ENCODE measurements at regions not wholly inside any gene's neighbourhood (a gene's known extent, or its start where the extent isn't known, plus 50 kb on each side); places are given as distances from the start of the nearest gene placed in this dataset.

DNA sequence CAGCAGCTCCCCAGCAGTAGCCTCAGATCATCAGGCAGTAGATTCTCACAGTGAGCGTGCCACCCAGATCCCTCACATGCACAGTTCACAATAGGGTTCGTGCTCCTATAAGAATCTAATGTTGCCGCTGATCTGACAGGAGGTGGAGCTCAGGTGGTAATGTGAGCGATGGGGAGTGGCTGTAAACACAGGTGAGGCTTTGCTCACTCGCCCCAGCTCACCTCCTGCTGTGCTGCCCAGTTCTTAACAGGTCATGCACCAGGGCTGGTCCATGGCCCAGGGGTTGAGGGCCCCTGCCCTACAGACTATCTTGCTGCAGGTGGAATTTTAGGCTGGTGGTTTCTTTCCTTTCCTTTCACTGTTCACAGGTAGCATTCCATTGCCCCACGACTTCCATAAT lies 100.2 kb downstream of the MRPL36 start:
- intact Hi-C loops (cut with micrococcal nuclease) = no loop called here
- Histone ChIP-seq H3K4me2 (replicated peaks; ENCODE audit: low read depth, low read length, poor library complexity, severe bottlenecking) (no peak overlapping the region), H4K20me1 (ENCODE audit: control insufficient read depth, insufficient read depth, low read length, poor library complexity, severe bottlenecking) (no peaks in the 10 kb centered on the region), H3K27ac (ENCODE audit: low read length in 2 of 2) (no peak overlapping the region), H3K4me3 (ENCODE audit: control extremely low read depth in 1 of 5, extremely low read depth in 1 of 5, insufficient read depth in 1 of 5, low read depth in 2 of 5, low read length in 4 of 5) (no peak overlapping the region), H3K79me2 (ENCODE audit: control insufficient read depth, insufficient read depth, low read length) (no peaks in the 10 kb centered on the region), H3K27me3 (replicated peaks in 1 of 4; ENCODE audit: control extremely low read depth in 1 of 4, control insufficient read depth in 3 of 4, insufficient read depth in 4 of 4, low read length in 3 of 4) (peaks cover 0 to 6% (median 0%) of the 10 kb centered on the region in 4 experiments), H3K36me3 (replicated peaks in 1 of 2; ENCODE audit: control extremely low read depth in 1 of 2, control insufficient read depth in 1 of 2, extremely low read depth in 1 of 2, insufficient read depth in 2 of 2, low read length in 1 of 2) (no peaks in the 10 kb centered on the region), H3K4me1 (ENCODE audit: control insufficient read depth in 2 of 2, insufficient read depth in 2 of 2, low read length in 2 of 2) (no peaks in the 10 kb centered on the region), H2AFZ (ENCODE audit: insufficient read depth, low read depth, low read length, poor library complexity, severe bottlenecking) (no peak overlapping the region), H3K9ac (ENCODE audit: low read length) (no peak overlapping the region), H3K9me3 (ENCODE audit: control extremely low read depth in 1 of 3, control insufficient read depth in 2 of 3, insufficient read depth in 1 of 3, low read length in 2 of 3) (no peaks in the 10 kb centered on the region)
- TF ChIP-seq EZH2 (IDR thresholded peaks at IDR 0.05; ENCODE audit: borderline replicate concordance, insufficient read depth, low read depth, low read length, poor library complexity, severe bottlenecking) = no peak
- TF ChIP-seq, protein P1, sequence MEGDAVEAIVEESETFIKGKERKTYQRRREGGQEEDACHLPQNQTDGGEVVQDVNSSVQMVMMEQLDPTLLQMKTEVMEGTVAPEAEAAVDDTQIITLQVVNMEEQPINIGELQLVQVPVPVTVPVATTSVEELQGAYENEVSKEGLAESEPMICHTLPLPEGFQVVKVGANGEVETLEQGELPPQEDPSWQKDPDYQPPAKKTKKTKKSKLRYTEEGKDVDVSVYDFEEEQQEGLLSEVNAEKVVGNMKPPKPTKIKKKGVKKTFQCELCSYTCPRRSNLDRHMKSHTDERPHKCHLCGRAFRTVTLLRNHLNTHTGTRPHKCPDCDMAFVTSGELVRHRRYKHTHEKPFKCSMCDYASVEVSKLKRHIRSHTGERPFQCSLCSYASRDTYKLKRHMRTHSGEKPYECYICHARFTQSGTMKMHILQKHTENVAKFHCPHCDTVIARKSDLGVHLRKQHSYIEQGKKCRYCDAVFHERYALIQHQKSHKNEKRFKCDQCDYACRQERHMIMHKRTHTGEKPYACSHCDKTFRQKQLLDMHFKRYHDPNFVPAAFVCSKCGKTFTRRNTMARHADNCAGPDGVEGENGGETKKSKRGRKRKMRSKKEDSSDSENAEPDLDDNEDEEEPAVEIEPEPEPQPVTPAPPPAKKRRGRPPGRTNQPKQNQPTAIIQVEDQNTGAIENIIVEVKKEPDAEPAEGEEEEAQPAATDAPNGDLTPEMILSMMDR (IDR thresholded peaks at IDR 0.05) = no peak
- no peak for ATAC-seq (ENCODE audit: low read depth)
- no peak for DNase-seq
- ChIA-PET CTCF (no interaction called here), POLR2A (no interaction called here)
- Mint-ChIP-seq H3K4me3 (no peak overlapping the region), H3K9me3 (ENCODE audit: insufficient read depth) (no peaks in the 10 kb centered on the region), H3K27me3 (peaks cover 41% of the 10 kb centered on the region), H3K27ac (no peak overlapping the region), H3K4me1 (no peaks in the 10 kb centered on the region)
- WGBS (ENCODE audit: insufficient coverage) = 87% methylated on average over 4 of the region's 6 CpGs

DNA sequence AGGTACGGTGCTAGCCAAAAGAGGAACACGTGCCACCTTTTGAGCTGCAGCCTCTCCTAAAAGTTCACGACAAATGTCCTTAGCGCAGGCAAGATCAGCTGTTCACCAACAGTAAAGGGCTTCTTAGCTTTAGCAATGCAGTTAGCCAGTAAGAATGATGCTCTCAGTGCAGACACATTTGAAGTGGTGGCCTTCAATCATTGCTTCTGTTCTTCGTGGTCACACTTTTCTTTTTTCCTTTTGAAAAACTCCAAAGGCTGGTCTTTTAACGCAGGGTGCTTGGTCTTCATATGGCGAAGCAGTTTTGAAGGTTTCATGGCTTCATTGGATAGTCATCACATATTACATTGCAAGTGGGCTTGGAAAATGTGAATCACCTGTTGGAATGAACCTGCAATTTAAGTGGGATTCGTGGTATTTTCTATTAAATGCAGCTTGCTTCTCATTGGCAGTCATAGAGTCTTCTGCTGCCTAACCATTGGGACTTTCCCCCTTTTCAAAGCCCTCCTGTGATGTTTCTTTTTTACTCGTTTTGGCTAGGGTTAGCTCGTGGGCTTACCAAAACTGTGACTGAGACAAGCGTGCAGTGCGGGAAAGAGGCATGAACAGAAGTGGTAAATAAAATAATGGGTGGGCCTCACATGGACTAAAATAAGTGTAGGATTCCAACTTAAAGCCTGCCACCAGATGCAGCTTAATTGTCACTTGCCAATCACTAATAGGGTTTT lies 100.9 kb downstream of the MRPL36 start:
- intact Hi-C loops (cut with micrococcal nuclease) = no loop called here
- DNase-seq (no peak), ATAC-seq (ENCODE audit: low read depth) (no peak)
- H3K36me3 ChIP-seq (replicated peaks in 1 of 2; ENCODE audit: control extremely low read depth in 1 of 2, control insufficient read depth in 1 of 2, extremely low read depth in 1 of 2, insufficient read depth in 2 of 2, low read length in 1 of 2) = no peaks in the 10 kb centered on the region
- Mint-ChIP-seq H3K4me1 (no peaks in the 10 kb centered on the region), H3K9me3 (ENCODE audit: insufficient read depth) (no peaks in the 10 kb centered on the region), H3K4me3 (no peak overlapping the region), H3K27ac (no peak overlapping the region), H3K27me3 (peaks cover 41% of the 10 kb centered on the region)
- no peak overlapping the region for H3K4me2 ChIP-seq (replicated peaks; ENCODE audit: low read depth, low read length, poor library complexity, severe bottlenecking)
- no peaks in the 10 kb centered on the region for H3K79me2 ChIP-seq (ENCODE audit: control insufficient read depth, insufficient read depth, low read length)
- ChIA-PET CTCF (no interaction called here), POLR2A (no interaction called here)
- H3K27ac ChIP-seq (ENCODE audit: low read length in 2 of 2) = no peak overlapping the region
- H3K4me3 ChIP-seq (ENCODE audit: control extremely low read depth in 1 of 5, extremely low read depth in 1 of 5, insufficient read depth in 1 of 5, low read depth in 2 of 5, low read length in 4 of 5) = no peak overlapping the region
- peaks cover 0 to 2% (median 0%) of the 10 kb centered on the region in 4 experiments for H3K27me3 ChIP-seq (replicated peaks in 1 of 4; ENCODE audit: control extremely low read depth in 1 of 4, control insufficient read depth in 3 of 4, insufficient read depth in 4 of 4, low read length in 3 of 4)
- H2AFZ ChIP-seq (ENCODE audit: insufficient read depth, low read depth, low read length, poor library complexity, severe bottlenecking) = no peak overlapping the region
- no peaks in the 10 kb centered on the region for H3K9me3 ChIP-seq (ENCODE audit: control extremely low read depth in 1 of 3, control insufficient read depth in 2 of 3, insufficient read depth in 1 of 3, low read length in 2 of 3)
- no peak for TF ChIP-seq EZH2 (IDR thresholded peaks at IDR 0.05; ENCODE audit: borderline replicate concordance, insufficient read depth, low read depth, low read length, poor library complexity, severe bottlenecking)
- TF ChIP-seq, protein P1 (IDR thresholded peaks at IDR 0.05) = no peak
- H4K20me1 ChIP-seq (ENCODE audit: control insufficient read depth, insufficient read depth, low read length, poor library complexity, severe bottlenecking) = no peaks in the 10 kb centered on the region
- no peaks in the 10 kb centered on the region for H3K4me1 ChIP-seq (ENCODE audit: control insufficient read depth in 2 of 2, insufficient read depth in 2 of 2, low read length in 2 of 2)
- H3K9ac ChIP-seq (ENCODE audit: low read length) = no peak overlapping the region
- 82% methylated on average over 8 of the region's 12 CpGs for WGBS (ENCODE audit: insufficient coverage)
